Fibroblast of lung (primary cell): ENCODE measurements at regions not wholly inside any gene's neighbourhood (a gene's known extent, or its start where the extent isn't known, plus 50 kb on each side); places are given as distances from the start of the nearest gene placed in this dataset.

Experiments used
- EZH2 ChIP-seq: IDR thresholded peaks from 2 replicates; pipeline ENCODE4 v1.5.1; 2012; ENCODE audit warnings: low read length, control low read depth, mild to moderate bottlenecking; ENCODE audit errors: missing control alignments
- TF ChIP-seq, protein P1 (sequence below), 2 donors: IDR thresholded peaks in 1 of 2; conservative IDR thresholded peaks in 1 of 2; 1 replicate in 1 of 2; 2 replicates in 1 of 2; pipeline ENCODE4 v1.5.1; 2011 to 2012; ENCODE audit warnings: low read length in 2 of 2, control low read depth in 1 of 2, inconsistent platforms in 1 of 2, low read depth in 1 of 2, mild to moderate bottlenecking in 1 of 2

GRCh38 chr18:46397174-46397573 lies 259.8 kb downstream of the LOXHD1 start:
- TF ChIP-seq, protein P1, sequence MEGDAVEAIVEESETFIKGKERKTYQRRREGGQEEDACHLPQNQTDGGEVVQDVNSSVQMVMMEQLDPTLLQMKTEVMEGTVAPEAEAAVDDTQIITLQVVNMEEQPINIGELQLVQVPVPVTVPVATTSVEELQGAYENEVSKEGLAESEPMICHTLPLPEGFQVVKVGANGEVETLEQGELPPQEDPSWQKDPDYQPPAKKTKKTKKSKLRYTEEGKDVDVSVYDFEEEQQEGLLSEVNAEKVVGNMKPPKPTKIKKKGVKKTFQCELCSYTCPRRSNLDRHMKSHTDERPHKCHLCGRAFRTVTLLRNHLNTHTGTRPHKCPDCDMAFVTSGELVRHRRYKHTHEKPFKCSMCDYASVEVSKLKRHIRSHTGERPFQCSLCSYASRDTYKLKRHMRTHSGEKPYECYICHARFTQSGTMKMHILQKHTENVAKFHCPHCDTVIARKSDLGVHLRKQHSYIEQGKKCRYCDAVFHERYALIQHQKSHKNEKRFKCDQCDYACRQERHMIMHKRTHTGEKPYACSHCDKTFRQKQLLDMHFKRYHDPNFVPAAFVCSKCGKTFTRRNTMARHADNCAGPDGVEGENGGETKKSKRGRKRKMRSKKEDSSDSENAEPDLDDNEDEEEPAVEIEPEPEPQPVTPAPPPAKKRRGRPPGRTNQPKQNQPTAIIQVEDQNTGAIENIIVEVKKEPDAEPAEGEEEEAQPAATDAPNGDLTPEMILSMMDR (conservative IDR thresholded peaks at IDR 0.05 in 1 of 2, IDR thresholded peaks at IDR 0.05 in 1 of 2; ENCODE audit: low read depth in 1 of 2, low read length in 2 of 2) = no peak
- no peak for TF ChIP-seq EZH2
